ENCODE measurements at regions not wholly inside any gene's neighbourhood (a gene's known extent, or its start where the extent isn't known, plus 50 kb on each side); places are given as distances from the start of the nearest gene placed in this dataset.

DNA sequence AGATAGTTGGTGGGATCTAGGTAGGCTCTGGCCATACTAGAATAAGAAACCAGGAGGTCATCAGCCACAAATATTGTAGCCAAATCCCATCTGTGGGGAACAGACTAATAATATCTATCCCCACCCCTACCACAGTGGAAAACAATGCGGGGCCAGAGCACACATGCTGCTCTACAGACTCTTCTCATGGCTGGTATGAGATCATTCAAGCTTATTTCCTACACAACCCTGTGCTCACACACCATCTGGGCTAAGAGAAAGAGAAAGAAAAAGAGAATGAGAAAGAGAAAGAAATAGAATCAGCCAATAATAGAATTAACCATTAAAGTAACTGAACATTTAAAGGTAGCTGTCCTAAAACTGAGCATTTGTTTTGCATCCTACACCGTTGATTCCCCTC lies 1268.4 kb upstream of the SPRY2 start:
- intact Hi-C loops (cut with micrococcal nuclease): no loop called here

DNA sequence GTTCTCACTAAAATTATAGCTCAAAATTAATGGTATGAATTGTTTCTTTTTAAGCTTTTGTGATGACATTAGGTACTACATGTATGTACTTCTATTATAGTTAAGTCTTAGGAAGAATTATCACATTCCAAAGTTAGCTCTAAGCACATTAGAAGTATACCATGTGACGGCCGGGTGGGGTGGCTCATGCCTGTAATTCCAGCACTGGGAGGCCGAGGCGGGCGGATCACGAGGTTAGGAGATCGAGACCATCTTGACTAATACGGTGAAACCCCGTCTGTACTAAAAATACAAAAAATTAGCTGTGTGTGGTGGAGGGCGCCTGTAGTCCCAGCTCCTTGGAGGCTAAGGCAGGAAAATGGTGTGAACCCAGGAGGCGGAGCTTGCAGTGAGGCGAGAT lies 1265.1 kb upstream of the SPRY2 start:
- no peaks in the 10 kb centered on the region for H3K36me3 Mint-ChIP-seq (ENCODE audit: insufficient read depth, unreplicated experiment)
- intact Hi-C loops (cut with micrococcal nuclease): no loop called here
- TF ChIP-seq, protein P1, sequence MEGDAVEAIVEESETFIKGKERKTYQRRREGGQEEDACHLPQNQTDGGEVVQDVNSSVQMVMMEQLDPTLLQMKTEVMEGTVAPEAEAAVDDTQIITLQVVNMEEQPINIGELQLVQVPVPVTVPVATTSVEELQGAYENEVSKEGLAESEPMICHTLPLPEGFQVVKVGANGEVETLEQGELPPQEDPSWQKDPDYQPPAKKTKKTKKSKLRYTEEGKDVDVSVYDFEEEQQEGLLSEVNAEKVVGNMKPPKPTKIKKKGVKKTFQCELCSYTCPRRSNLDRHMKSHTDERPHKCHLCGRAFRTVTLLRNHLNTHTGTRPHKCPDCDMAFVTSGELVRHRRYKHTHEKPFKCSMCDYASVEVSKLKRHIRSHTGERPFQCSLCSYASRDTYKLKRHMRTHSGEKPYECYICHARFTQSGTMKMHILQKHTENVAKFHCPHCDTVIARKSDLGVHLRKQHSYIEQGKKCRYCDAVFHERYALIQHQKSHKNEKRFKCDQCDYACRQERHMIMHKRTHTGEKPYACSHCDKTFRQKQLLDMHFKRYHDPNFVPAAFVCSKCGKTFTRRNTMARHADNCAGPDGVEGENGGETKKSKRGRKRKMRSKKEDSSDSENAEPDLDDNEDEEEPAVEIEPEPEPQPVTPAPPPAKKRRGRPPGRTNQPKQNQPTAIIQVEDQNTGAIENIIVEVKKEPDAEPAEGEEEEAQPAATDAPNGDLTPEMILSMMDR (IDR thresholded peaks at IDR 0.05; ENCODE audit: unreplicated experiment): no peak

More for the DNA sequence above, 1268.4 kb upstream of the SPRY2 start:
- H3K9me3 Mint-ChIP-seq (ENCODE audit: unreplicated experiment): no peaks in the 10 kb centered on the region
- DNase-seq (ENCODE audit: unreplicated experiment): no peak
- no peaks in the 10 kb centered on the region for H3K4me1 Mint-ChIP-seq (ENCODE audit: insufficient read depth, unreplicated experiment)
- ChIA-PET POLR2A (no interaction called here), CTCF (no interaction called here)
- no peaks in the 10 kb centered on the region for H3K36me3 Mint-ChIP-seq (ENCODE audit: insufficient read depth, unreplicated experiment)
- TF ChIP-seq, protein P1 (IDR thresholded peaks at IDR 0.05; ENCODE audit: unreplicated experiment): no peak
- no peak overlapping the region for H3K27ac Mint-ChIP-seq (ENCODE audit: low read depth, unreplicated experiment)
- BruUV-seq (replicated peaks): no TSS peak
- H3K4me3 Mint-ChIP-seq (ENCODE audit: unreplicated experiment): no peak overlapping the region
- H3K27me3 Mint-ChIP-seq (ENCODE audit: insufficient read depth, unreplicated experiment): no peaks in the 10 kb centered on the region

DNA sequence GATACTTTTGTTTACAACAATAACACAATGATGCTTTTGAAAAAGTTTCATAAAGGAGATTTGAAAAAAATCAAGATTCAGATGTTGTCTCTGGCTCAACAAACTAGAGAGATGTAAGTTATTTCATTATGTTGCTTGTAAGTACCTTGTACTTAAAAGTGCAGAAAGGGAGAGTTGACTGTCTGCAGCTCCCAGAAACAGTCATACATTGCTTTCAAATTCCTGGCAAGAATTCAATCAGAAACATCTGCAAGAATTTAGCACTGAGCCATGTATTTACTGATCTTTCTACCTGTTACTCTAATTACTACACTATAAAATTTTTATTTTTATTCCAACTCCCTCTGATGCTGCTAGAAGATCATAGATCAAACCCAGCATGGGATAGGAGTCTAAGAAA lies 1261.3 kb upstream of the SPRY2 start:
- no peak overlapping the region for H3K27ac Mint-ChIP-seq (ENCODE audit: low read depth, unreplicated experiment)
- H3K36me3 Mint-ChIP-seq (ENCODE audit: insufficient read depth, unreplicated experiment): no peaks in the 10 kb centered on the region
- no peaks in the 10 kb centered on the region for H3K27me3 Mint-ChIP-seq (ENCODE audit: insufficient read depth, unreplicated experiment)
- intact Hi-C loops (cut with micrococcal nuclease): no loop called here
- no TSS peak for BruUV-seq (replicated peaks)
- no peak for DNase-seq (ENCODE audit: unreplicated experiment)
- no peaks in the 10 kb centered on the region for H3K9me3 Mint-ChIP-seq (ENCODE audit: unreplicated experiment)
- TF ChIP-seq, protein P1 (IDR thresholded peaks at IDR 0.05; ENCODE audit: unreplicated experiment): no peak
- CTCF ChIA-PET: interaction anchor here (0.9 kb wide), 1 partner anchor 18 kb away, joined by 3 read pairs; no protein-coding TSS in a partner anchor
- POLR2A ChIA-PET: no interaction called here
- no peak overlapping the region for H3K4me3 Mint-ChIP-seq (ENCODE audit: unreplicated experiment)
- H3K4me1 Mint-ChIP-seq (ENCODE audit: insufficient read depth, unreplicated experiment): no peaks in the 10 kb centered on the region

More for the DNA sequence above, 1265.1 kb upstream of the SPRY2 start:
- BruUV-seq (replicated peaks): no TSS peak
- POLR2A ChIA-PET: interaction anchor here (0.6 kb wide), 1 partner anchor 637 kb away, joined by 5 read pairs; no protein-coding TSS in a partner anchor
- H3K4me3 Mint-ChIP-seq (ENCODE audit: unreplicated experiment): no peak overlapping the region
- no peaks in the 10 kb centered on the region for H3K27me3 Mint-ChIP-seq (ENCODE audit: insufficient read depth, unreplicated experiment)
- no peak overlapping the region for H3K27ac Mint-ChIP-seq (ENCODE audit: low read depth, unreplicated experiment)
- CTCF ChIA-PET: interaction anchor here (0.9 kb wide), 1 partner anchor 65 kb away, joined by 3 read pairs; no protein-coding TSS in a partner anchor
- no peak for DNase-seq (ENCODE audit: unreplicated experiment)
- H3K9me3 Mint-ChIP-seq (ENCODE audit: unreplicated experiment): no peaks in the 10 kb centered on the region
- no peaks in the 10 kb centered on the region for H3K4me1 Mint-ChIP-seq (ENCODE audit: insufficient read depth, unreplicated experiment)

DNA sequence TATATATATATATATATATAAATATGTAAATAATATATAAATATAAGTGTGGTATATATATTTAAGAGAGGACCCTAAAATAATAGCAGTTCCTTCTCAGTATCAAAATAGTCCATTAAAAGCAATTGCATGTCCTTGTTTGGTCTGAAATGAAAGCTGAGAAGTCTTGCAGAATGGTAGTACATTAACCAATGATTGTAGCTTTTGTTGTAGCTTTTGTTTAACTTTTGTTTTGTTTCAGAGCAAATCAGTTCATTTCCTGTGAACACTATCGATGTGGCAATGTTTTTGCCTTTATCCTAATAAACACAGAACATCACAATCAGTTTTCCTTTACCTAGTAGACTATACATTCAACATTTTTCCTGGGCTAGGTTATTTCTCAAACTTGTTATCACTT lies 1256.2 kb upstream of the SPRY2 start:
- Mint-ChIP-seq H3K27ac (ENCODE audit: low read depth, unreplicated experiment) (no peak overlapping the region), H3K4me3 (ENCODE audit: unreplicated experiment) (no peak overlapping the region), H3K27me3 (ENCODE audit: insufficient read depth, unreplicated experiment) (no peaks in the 10 kb centered on the region), H3K4me1 (ENCODE audit: insufficient read depth, unreplicated experiment) (peaks cover 8% of the 10 kb centered on the region), H3K9me3 (ENCODE audit: unreplicated experiment) (no peaks in the 10 kb centered on the region), H3K36me3 (ENCODE audit: insufficient read depth, unreplicated experiment) (no peaks in the 10 kb centered on the region)
- intact Hi-C loops (cut with micrococcal nuclease): no loop called here
- TF ChIP-seq, protein P1 (IDR thresholded peaks at IDR 0.05; ENCODE audit: unreplicated experiment): no peak
- POLR2A ChIA-PET: no interaction called here
- BruUV-seq (replicated peaks): no TSS peak
- no peak for DNase-seq (ENCODE audit: unreplicated experiment)
- CTCF ChIA-PET: interaction anchor here (1.1 kb wide), 1 partner anchor 13 kb away, joined by 5 read pairs; no protein-coding TSS in a partner anchor
